Mesenchymal stem cell (in vitro differentiated cells and primary cell): ENCODE measurements at regions not wholly inside any gene's neighbourhood (a gene's known extent, or its start where the extent isn't known, plus 50 kb on each side); places are given as distances from the start of the nearest gene placed in this dataset.

Experiments used
- DNase-seq: peaks from one replicate; pipeline ENCODE4 v3.0.0-alpha.2; 2013
- H2AFZ ChIP-seq: one replicate; pipeline ENCODE4 v1.6.1; 2013; ENCODE audit warnings: low read depth, mild to moderate bottlenecking, control low read depth, inconsistent platforms, low read length, moderate library complexity
- H2AK5ac ChIP-seq: 2 replicates; pipeline ENCODE4 v1.6.1; 2013; ENCODE audit warnings: low read length, moderate library complexity, mild to moderate bottlenecking, inconsistent platforms; ENCODE audit not compliant: severe bottlenecking
- H2BK120ac ChIP-seq: one replicate; pipeline ENCODE4 v1.6.1; 2013; ENCODE audit warnings: low read depth, mild to moderate bottlenecking, inconsistent platforms, low read length, moderate library complexity
- H2BK12ac ChIP-seq, 2 experiments: one replicate each; pipeline ENCODE4 v1.6.1; 2013; ENCODE audit warnings: inconsistent platforms in 2 of 2, low read length in 2 of 2, mild to moderate bottlenecking in 2 of 2, moderate library complexity in 2 of 2, control low read depth in 1 of 2
- H2BK15ac ChIP-seq: one replicate; pipeline ENCODE4 v1.6.1; 2013; ENCODE audit warnings: mild to moderate bottlenecking, low read depth, inconsistent platforms; ENCODE audit not compliant: poor library complexity, severe bottlenecking
- H2BK5ac ChIP-seq: 2 replicates; pipeline ENCODE4 v1.6.1; 2013; ENCODE audit warnings: low read depth, mild to moderate bottlenecking, low read length, control low read depth, inconsistent platforms; ENCODE audit not compliant: poor library complexity, severe bottlenecking
- H3K14ac ChIP-seq, 2 experiments: one replicate each; pipeline ENCODE4 v1.6.1; 2013; ENCODE audit warnings: inconsistent platforms in 2 of 2, low read length in 2 of 2, control low read depth in 1 of 2, mild to moderate bottlenecking in 1 of 2, moderate library complexity in 1 of 2
- H3K18ac ChIP-seq, 2 experiments: one replicate each; pipeline ENCODE4 v1.6.1; 2013; ENCODE audit warnings: inconsistent platforms in 2 of 2, low read length in 2 of 2, control low read depth in 1 of 2, low read depth in 1 of 2, mild to moderate bottlenecking in 1 of 2
- H3K23ac ChIP-seq, 2 experiments: one replicate each; pipeline ENCODE4 v1.6.1; 2013; ENCODE audit warnings: inconsistent platforms in 2 of 2, low read length in 2 of 2, mild to moderate bottlenecking in 2 of 2, moderate library complexity in 2 of 2, control low read depth in 1 of 2
- H3K27ac ChIP-seq: 2 replicates; pipeline ENCODE4 v1.5.1; 2013; ENCODE audit warnings: mild to moderate bottlenecking, moderate library complexity, low read length, control low read depth, inconsistent platforms; ENCODE audit not compliant: poor library complexity, severe bottlenecking
- H3K27me3 ChIP-seq, 2 experiments: 2 replicates each; pipeline versions ENCODE4 v1.6.1 to v1.7.0; 2013; ENCODE audit warnings: low read length in 2 of 2, mild to moderate bottlenecking in 2 of 2, moderate library complexity in 2 of 2, control low read depth in 1 of 2, inconsistent platforms in 1 of 2; ENCODE audit not compliant: control insufficient read depth in 1 of 2, insufficient read depth in 1 of 2
- H3K36me3 ChIP-seq, 2 experiments: 2 replicates each; pipeline versions ENCODE4 v1.6.1 to v1.7.0; 2013; ENCODE audit warnings: low read length in 2 of 2, control low read depth in 1 of 2, inconsistent platforms in 1 of 2, low read depth in 1 of 2, mild to moderate bottlenecking in 1 of 2; ENCODE audit not compliant: insufficient read depth in 2 of 2, control insufficient read depth in 1 of 2
- H3K4ac ChIP-seq, 2 experiments: one replicate each; pipeline ENCODE4 v1.6.1; 2013; ENCODE audit warnings: inconsistent platforms in 2 of 2, low read length in 2 of 2, mild to moderate bottlenecking in 2 of 2, moderate library complexity in 2 of 2, control low read depth in 1 of 2, low read depth in 1 of 2
- H3K4me1 ChIP-seq: 2 replicates; pipeline ENCODE4 v1.6.1; 2013; ENCODE audit warnings: low read depth, low read length, control low read depth; ENCODE audit not compliant: control insufficient read depth, insufficient read depth
- H3K4me2 ChIP-seq: 2 replicates; pipeline ENCODE4 v1.6.1; 2013; ENCODE audit warnings: low read length, mild to moderate bottlenecking, inconsistent platforms; ENCODE audit not compliant: poor library complexity, severe bottlenecking
- H3K4me3 ChIP-seq, 2 experiments: 2 replicates each; pipeline versions ENCODE4 v1.5.1 to v1.7.0; 2013; ENCODE audit warnings: low read length in 2 of 2, mild to moderate bottlenecking in 2 of 2, control low read depth in 1 of 2, low read depth in 1 of 2; ENCODE audit not compliant: insufficient read depth in 1 of 2
- H3K79me1 ChIP-seq: replicated peaks from 2 replicates; pipeline ENCODE4 v1.6.1; 2013; ENCODE audit warnings: mild to moderate bottlenecking, control low read depth, low read length, inconsistent platforms; ENCODE audit not compliant: poor library complexity, severe bottlenecking
- H3K9ac ChIP-seq: 2 replicates; pipeline ENCODE4 v1.7.0; 2013; ENCODE audit warnings: mild to moderate bottlenecking, low read length, moderate library complexity
- H3K9me3 ChIP-seq: 2 replicates; pipeline ENCODE4 v1.7.0; 2013; ENCODE audit warnings: mild to moderate bottlenecking, low read length; ENCODE audit not compliant: control insufficient read depth
- H4K8ac ChIP-seq: one replicate; pipeline ENCODE4 v1.6.1; 2013; ENCODE audit warnings: inconsistent platforms, mild to moderate bottlenecking, low read length, moderate library complexity
- H4K91ac ChIP-seq: one replicate; pipeline ENCODE4 v1.6.1; 2013; ENCODE audit warnings: mild to moderate bottlenecking, low read length, inconsistent platforms
- WGBS: methylation state at CpG from one replicate; pipeline ENCODE4 v1.1.7; 2013; ENCODE audit warnings: mixed read lengths; 5-methylcytosine and 5-hydroxymethylcytosine counted together

DNA sequence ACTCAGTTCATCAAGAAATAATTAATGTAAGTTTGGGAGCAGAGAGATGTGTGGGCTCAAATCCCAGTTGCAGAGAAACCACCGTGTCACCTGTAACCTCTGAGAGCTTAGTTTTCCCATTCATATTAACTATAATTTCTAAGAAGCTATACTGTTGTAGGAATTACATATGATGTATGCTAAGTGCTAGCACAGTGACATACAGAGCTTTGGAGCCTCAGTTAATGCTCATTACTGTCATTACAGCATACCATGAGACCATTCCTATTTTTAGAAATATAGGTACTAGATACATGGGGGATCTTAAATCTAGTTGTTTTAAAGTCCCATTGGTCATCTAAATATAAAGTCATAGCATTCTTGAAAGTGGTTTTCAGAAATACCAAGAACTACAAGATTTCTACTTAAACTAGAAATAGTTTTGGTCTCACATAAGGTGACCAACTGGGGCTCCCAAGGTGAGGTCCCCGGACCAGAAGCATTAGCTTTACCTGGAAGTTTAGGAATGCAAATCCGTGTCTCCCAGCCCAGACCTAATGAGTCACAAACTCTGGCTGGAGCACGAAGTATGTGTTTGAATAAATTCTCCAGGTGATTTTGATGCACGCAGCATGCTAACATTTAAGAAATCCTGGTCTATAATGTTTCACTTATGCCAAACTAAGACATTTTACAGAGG, 144.6 kb downstream of the LACC1 start:
- peaks cover 5% of the 10 kb centered on the region for H3K4me1 ChIP-seq
- H3K23ac ChIP-seq = no peak overlapping the region
- H2BK15ac ChIP-seq = no peak overlapping the region
- H2BK12ac ChIP-seq = no peak overlapping the region
- H3K9ac ChIP-seq = no peak overlapping the region
- no peaks in the 10 kb centered on the region for H3K9me3 ChIP-seq
- no peak overlapping the region for H2AK5ac ChIP-seq
- no peak overlapping the region for H3K18ac ChIP-seq
- H3K27me3 ChIP-seq = peaks cover 0 to 11% of the 10 kb centered on the region in 2 experiments
- no peak for DNase-seq
- H3K79me1 ChIP-seq = no peaks in the 10 kb centered on the region
- H3K4ac ChIP-seq = no peak overlapping the region
- H3K27ac ChIP-seq = no peak overlapping the region
- 82% methylated on average over 4 of the region's 5 CpGs for WGBS
- no peak overlapping the region for H3K4me2 ChIP-seq
- no peak overlapping the region for H2BK5ac ChIP-seq
- H2BK120ac ChIP-seq = no peak overlapping the region
- H4K91ac ChIP-seq = no peak overlapping the region
- no peaks in the 10 kb centered on the region for H3K36me3 ChIP-seq
- H4K8ac ChIP-seq = no peak overlapping the region
- H3K14ac ChIP-seq = no peak overlapping the region
- H3K4me3 ChIP-seq = no peak overlapping the region
- no peak overlapping the region for H2AFZ ChIP-seq

DNA sequence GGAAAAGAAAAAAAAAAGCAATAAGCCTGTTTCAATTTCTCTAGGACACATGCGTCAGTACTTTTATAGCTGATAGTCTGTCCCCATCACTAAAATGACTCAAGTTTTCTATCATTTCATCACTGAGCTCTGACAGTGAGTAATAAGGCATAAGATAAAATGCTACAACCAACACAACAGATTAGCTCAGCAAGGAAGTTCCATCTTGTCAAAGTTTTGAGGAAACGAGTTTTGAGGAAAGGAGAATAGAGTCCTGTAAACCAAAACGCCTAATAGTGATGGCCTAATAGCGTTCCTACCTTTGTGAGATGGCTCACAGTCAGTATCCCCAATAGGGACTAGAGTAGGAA, 145.1 kb downstream of the LACC1 start:
- no peak overlapping the region for H2AK5ac ChIP-seq
- H3K23ac ChIP-seq = no peak overlapping the region
- no peak overlapping the region for H2BK120ac ChIP-seq
- no peak overlapping the region for H3K4ac ChIP-seq
- H3K4me3 ChIP-seq = no peak overlapping the region
- no peak overlapping the region for H2BK12ac ChIP-seq
- WGBS = 80% methylated on average over 4 of the region's 4 CpGs
- H3K4me1 ChIP-seq = peaks cover 5% of the 10 kb centered on the region
- no peak overlapping the region for H3K9ac ChIP-seq
- no peaks in the 10 kb centered on the region for H3K79me1 ChIP-seq
- peaks cover 0 to 13% of the 10 kb centered on the region in 2 experiments for H3K27me3 ChIP-seq
- no peaks in the 10 kb centered on the region for H3K36me3 ChIP-seq
- no peak overlapping the region for H4K91ac ChIP-seq
- DNase-seq = no peak
- no peak overlapping the region for H3K4me2 ChIP-seq
- H3K9me3 ChIP-seq = no peaks in the 10 kb centered on the region
- H2BK15ac ChIP-seq = no peak overlapping the region
- H2AFZ ChIP-seq = no peak overlapping the region
- H3K14ac ChIP-seq = no peak overlapping the region
- H3K18ac ChIP-seq = no peak overlapping the region
- H2BK5ac ChIP-seq = no peak overlapping the region
- H3K27ac ChIP-seq = no peak overlapping the region
- H4K8ac ChIP-seq = no peak overlapping the region

DNA sequence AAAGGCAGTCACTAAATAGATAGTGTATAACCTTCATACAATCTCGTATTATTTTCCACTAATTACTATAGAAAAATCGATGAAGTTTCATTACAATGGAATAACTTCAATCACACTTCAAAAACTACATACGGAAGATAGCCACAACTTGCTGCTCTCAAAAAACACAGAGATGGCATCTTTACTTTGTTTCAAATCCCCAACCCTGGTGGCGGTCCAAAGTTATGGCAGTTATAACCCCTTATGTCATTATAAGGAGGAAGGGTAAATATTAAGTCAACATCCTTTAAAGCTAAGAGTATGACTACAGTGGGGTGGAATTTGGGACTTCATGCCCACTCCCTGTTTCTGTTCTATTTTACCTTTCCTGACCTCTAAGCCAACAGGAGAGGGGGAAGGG, 146.5 kb downstream of the LACC1 start:
- Histone ChIP-seq H4K8ac (no peak overlapping the region), H2AK5ac (no peak overlapping the region), H3K79me1 (no peaks in the 10 kb centered on the region), H2BK120ac (no peak overlapping the region), H2AFZ (no peak overlapping the region), H3K27ac (no peak overlapping the region), H3K4ac (no peak overlapping the region), H3K23ac (no peak overlapping the region), H3K4me1 (peaks cover 5% of the 10 kb centered on the region), H3K27me3 (peaks cover 0 to 13% of the 10 kb centered on the region in 2 experiments), H2BK12ac (no peak overlapping the region), H3K9me3 (no peaks in the 10 kb centered on the region), H3K4me2 (no peak overlapping the region), H3K18ac (no peak overlapping the region), H2BK5ac (no peak overlapping the region), H3K14ac (no peak overlapping the region), H4K91ac (no peak overlapping the region), H3K4me3 (no peak overlapping the region), H3K36me3 (no peaks in the 10 kb centered on the region), H3K9ac (no peak overlapping the region), H2BK15ac (no peak overlapping the region)
- 96% methylated on average over 3 of the region's 4 CpGs for WGBS
- no peak for DNase-seq

DNA sequence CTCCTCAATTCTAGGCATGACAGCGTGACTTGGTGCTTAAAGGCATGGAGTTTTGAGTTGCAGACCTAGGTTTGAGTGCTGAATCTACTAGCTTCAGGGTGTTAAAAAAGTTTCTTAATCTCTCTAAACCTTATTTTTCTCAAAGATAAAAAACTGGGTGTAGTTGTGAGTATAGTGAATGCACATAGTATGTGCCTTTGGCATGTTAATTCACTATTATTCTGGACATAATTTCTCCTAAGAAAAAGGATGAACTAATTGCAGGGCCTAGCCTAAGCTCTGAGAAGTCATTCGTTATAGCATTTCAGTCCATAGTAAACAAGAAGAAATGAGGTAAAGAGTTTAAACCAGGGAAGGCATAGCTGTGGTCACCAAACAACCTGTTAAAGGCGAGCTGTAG, 149.0 kb downstream of the LACC1 start:
- Histone ChIP-seq H3K4ac (no peak overlapping the region), H2AK5ac (no peak overlapping the region), H3K27me3 (peaks cover 0 to 13% of the 10 kb centered on the region in 2 experiments), H2AFZ (no peak overlapping the region), H3K18ac (no peak overlapping the region), H2BK120ac (no peak overlapping the region), H4K8ac (no peak overlapping the region), H3K23ac (no peak overlapping the region), H3K27ac (no peak overlapping the region), H4K91ac (no peak overlapping the region), H3K36me3 (no peaks in the 10 kb centered on the region), H3K4me1 (no peaks in the 10 kb centered on the region), H3K4me3 (no peak overlapping the region), H2BK5ac (no peak overlapping the region), H3K9ac (no peak overlapping the region), H3K4me2 (no peak overlapping the region), H3K9me3 (no peaks in the 10 kb centered on the region), H3K14ac (no peak overlapping the region), H2BK15ac (no peak overlapping the region), H2BK12ac (no peak overlapping the region), H3K79me1 (no peaks in the 10 kb centered on the region)
- 84% methylated on average over 2 of the region's 3 CpGs for WGBS
- no peak for DNase-seq
